HG03066 (cell line): ENCODE measurements at regions not wholly inside any gene's neighbourhood (a gene's known extent, or its start where the extent isn't known, plus 50 kb on each side); places are given as distances from the start of the nearest gene placed in this dataset.
"Not testable (repeated sequence)": the region's sequence is repeated elsewhere in the genome, so short reads cannot be mapped to it uniquely, and the experiment has no call there.

Experiments used
- ATAC-seq: cut with Tn5 transposase; IDR thresholded peaks from one replicate; pipeline ENCODE4 v1.9.1; 2021; ENCODE audit warnings: low read depth; ENCODE audit not compliant: unreplicated experiment

- no peak for ATAC-seq
These were observed 222.4 kb upstream of the UBL3 start for GRCh38 chr13:30072818-30073186.

GRCh38 chr13:30071969-30072817 lies 221.8 kb upstream of the UBL3 start:
- ATAC-seq = no peak

DNA sequence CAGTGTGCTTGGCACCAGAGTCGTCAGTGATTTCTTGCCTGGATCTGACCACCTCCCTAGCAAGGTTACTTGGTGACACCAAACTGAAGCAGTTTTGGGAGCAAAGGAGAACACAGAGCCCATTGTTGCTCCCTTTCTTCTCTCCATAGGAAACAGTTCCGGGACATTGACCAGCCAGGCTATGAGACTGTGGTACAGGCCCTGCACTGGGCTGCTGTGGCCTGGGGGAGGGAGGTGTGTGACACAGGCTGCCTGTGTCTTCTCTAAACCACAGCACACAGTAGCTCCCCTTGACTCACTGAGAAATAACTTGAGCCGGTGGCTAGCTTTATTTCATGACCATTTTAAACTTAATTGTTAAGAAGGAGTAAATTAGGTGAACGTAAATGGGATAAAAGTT lies 214.8 kb upstream of the UBL3 start:
- ATAC-seq = no peak

- no peak for ATAC-seq
These were observed 213.5 kb upstream of the UBL3 start for GRCh38 chr13:30063892-30064291.

DNA sequence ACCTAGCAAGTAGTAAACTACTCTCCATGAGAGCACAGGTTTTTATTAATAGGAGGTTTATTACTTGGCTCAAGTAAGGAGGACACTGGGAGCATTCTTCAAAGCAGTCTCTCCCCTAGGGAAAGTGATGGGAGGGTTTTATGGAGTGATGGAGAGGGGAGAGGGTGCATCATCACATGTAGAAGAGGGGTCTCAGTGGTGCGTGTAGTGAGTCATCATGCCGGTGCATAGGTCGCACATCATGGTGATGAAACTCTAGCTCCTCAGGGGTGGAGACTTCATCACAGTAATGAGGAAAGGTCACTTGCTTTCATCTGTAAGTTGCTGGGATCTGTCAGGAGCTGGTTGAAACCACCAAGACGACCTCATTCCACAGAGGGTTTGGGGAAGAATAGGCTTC lies 210.8 kb upstream of the UBL3 start:
- no peak for ATAC-seq

DNA sequence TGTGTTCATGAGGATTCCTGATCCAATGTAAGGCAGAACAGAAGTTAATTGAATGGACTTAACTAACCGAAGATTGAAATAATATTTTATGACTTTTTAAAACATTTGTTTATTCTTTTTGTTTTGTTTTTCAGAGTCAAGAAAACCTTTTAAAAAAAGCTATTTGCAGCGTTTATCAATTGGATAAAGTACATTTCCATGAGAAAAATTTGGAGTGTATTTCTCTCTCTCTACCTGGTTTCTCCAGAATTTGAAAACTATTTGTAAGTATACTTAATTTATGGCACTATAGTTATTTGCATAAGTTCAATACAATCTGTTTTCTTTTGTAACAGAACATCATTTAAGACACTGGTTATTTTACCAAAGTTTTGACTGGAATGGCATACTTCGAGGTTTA lies 208.0 kb upstream of the UBL3 start:
- ATAC-seq = no peak

DNA sequence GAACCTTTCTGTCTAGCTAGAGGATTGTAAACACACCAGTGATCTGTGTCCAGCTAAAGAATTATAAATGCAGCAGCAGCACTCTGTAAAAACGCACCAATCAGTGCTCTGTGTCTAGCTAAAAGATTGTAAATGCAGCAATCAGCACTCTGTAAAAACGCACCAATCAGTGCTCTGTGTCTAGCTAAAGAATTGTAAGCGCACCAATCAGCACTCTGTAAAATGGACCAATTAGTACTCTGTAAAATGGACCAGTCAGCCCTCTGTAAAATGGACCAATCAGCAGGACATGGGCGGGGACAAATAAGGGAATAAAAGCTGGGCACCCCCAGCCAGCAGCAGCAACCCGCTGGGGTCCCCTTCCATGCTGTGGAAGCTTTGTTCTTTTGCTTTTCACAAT lies 204.1 kb upstream of the UBL3 start:
- not testable (repeated sequence) for ATAC-seq

DNA sequence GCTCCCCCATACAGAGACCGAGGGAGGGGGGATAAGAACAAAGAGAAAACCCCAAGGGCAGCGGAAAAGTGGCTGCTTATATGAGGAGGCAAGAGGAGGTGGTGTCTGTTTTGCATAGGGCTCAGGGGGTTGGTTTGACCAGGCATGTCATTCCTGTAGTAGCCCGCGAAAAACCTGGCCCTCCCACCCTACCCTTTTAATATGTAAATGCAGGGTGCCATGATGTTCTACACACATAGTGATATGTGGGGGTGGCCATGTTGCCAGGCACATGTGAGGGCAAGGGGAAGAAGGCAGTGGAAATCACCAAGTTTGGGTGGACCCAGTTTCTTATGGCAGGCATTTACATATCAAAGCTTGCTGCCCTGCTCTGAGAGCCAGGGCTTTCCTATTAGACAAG lies 203.5 kb upstream of the UBL3 start:
- no peak for ATAC-seq

DNA sequence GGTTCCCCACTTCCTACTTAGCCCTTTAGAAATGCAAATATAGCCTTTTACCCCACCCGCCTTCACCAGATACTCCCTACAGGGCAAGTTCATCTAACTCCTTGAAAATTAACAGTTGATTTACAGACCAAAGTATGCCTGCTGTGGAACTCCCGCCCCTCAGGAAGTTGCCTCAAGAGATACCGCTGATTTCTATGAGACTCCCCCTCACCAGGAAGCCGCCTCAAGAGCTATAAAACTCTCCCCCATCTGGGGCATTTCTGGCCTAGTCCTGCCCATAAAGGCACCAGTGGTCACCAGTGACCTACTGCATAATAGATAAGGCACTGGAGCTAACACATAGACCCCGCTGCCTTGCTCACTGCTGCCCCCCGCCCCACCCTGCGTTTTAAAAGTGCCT lies 201.7 kb upstream of the UBL3 start:
- no peak for ATAC-seq

GRCh38 chr13:30051531-30052060 lies 201.2 kb upstream of the UBL3 start:
- no peak for ATAC-seq

DNA sequence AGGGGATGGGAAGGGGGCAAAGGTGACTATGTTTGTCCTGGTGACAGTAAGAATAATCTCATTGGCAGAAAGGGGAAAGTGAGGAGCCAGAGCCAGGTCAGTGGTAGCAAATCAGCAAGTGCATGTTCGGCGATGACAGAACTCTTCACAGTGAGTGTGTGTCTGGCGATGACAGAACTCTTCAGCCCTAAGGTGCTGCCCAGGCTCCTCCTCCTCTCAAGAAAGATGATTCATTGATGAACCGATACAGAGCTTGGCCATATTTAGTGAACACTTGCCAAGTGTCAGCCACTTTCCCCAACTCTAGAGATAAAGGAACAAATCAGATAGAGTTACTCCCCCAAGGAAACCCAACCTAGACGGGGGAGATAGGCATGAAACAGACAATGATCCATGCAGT lies 199.3 kb upstream of the UBL3 start:
- ATAC-seq = no peak

- ATAC-seq = no peak
These were observed 196.9 kb upstream of the UBL3 start for GRCh38 chr13:30047154-30047874.

DNA sequence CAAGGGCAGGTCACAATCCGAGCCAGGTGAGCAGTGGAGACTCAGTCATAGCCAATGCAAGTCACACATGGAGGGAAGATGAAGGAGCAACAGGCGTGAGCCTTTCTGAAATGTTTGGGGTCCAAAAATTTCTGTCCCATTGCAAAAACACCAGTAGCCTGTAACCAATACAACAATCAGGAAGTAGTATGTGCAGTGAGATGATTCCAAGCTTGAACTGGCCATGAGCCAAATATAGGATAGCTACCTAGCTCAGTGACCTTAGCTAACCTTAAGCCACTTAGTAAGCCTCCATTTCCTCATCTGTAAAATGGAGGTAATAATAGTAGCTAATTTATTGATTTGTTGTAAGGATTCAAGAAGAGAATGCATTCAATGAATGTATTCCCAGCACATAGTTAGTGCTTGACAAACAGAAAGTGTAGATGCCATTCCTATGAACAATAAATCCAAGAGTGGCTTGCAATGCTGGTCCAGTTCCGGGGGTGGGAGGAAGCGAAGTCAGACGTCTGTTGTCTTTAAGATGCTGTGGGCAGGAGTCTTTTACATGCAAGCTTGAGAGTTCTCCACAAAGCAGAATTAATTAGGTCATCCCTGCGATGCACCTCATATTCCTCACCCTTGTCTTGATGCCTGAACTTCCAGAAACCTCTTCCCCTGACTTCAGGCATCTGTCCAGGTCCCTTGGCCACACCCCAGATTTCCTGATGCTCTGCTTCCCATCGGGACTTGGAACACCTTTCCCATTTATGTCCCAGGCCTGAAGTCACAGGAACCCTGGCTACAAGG lies 195.7 kb upstream of the UBL3 start:
- no peak for ATAC-seq

DNA sequence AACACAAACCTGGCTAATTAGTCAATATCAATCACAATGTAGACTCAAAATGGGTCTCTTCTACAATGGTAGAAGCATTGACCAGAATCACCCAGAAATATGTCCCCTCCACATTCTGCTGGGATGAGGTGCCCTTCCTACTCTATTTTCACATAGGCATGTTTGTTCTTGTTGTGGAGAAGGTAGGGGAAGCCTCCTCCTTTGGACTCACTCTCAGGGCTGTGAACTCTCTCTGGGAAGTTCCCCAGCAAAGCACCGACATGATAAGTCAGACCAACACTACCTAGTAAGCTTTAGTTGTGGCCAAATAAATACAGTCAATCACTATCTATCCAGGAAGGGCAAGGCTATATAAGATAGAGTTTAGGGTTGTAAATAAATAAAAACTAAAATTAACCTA lies 194.5 kb upstream of the UBL3 start:
- ATAC-seq = no peak

- ATAC-seq = no peak
These were observed 193.2 kb upstream of the UBL3 start for GRCh38 chr13:30043631-30043925.

- no peak for ATAC-seq
These were observed 192.6 kb upstream of the UBL3 start for GRCh38 chr13:30042891-30043630.

- no peak for ATAC-seq
These were observed 191.9 kb upstream of the UBL3 start for GRCh38 chr13:30042272-30042671.

GRCh38 chr13:30039511-30039911 lies 189.1 kb upstream of the UBL3 start:
- ATAC-seq = no peak

DNA sequence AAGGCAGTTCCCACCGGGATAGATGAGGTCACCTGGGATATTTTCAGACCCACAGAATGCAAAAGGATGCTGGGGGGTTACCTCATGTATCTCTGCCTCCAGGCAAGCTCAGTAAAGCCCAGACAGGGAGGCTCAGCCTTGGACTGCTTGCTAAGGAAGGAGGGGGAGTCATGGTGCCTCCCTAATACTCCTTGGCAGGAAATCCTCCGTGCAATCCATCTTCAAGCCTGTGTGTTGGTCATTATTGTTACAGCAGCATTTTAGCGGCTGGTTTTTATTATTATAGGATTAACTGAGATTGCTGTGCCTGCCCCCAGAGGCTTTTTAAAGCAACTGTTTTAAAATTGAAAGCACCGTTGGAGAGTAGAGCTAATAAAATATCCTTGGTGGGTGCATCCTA lies 188.5 kb upstream of the UBL3 start:
- ATAC-seq = no peak

DNA sequence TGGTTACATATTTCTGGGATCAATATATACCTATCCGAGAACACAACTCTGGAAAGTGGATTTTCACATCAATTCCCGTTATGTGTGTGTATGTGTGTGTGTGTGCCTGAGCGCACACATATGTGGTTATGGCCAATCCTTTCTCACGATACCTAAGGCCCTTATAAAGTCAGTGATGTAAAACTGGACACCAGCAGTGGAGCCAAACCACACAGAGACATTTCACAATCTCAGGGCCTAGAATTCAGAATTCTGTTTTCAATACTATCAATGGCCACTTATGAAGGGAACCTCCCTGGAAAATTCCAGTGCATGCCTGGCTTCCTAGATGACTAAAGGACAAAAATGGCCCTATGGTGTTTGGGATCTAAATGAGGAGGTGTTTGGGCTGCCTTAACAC lies 187.3 kb upstream of the UBL3 start:
- ATAC-seq = no peak

GRCh38 chr13:30037306-30037705 lies 186.9 kb upstream of the UBL3 start:
- ATAC-seq = no peak
